ENCODE measurements at regions not wholly inside any gene's neighbourhood (a gene's known extent, or its start where the extent isn't known, plus 50 kb on each side); places are given as distances from the start of the nearest gene placed in this dataset.

DNA sequence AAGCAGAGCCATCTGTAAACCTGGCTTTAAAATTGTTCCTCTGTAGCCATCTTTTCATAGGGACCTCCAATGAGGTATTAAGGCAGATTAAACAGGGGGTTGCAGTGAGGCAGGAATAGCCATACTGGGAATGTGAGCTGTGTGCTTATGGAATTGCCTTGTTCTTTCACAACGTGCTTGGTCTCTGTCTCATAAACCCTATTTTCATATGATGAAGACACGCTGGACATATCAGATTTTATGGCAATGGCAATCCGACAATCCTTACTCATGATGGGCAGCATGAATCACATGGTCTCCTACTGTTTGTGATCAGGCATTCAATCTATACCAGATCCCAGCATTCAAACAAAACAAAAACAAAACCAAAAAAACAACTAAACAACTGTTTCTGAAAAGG is 418.9 kb upstream of the NRP1 start:
- Histone ChIP-seq H3K27ac (no peak overlapping the region), H3K9me3 (no peaks in the 10 kb centered on the region), H3K36me3 (no peaks in the 10 kb centered on the region), H3K4me3 (no peak overlapping the region), H3K4me1 (no peaks in the 10 kb centered on the region), H3K27me3 (no peaks in the 10 kb centered on the region)
- FAIRE-seq (no peak), DNase-seq (no peak), ATAC-seq (no peak)
- TF ChIP-seq, protein P1, sequence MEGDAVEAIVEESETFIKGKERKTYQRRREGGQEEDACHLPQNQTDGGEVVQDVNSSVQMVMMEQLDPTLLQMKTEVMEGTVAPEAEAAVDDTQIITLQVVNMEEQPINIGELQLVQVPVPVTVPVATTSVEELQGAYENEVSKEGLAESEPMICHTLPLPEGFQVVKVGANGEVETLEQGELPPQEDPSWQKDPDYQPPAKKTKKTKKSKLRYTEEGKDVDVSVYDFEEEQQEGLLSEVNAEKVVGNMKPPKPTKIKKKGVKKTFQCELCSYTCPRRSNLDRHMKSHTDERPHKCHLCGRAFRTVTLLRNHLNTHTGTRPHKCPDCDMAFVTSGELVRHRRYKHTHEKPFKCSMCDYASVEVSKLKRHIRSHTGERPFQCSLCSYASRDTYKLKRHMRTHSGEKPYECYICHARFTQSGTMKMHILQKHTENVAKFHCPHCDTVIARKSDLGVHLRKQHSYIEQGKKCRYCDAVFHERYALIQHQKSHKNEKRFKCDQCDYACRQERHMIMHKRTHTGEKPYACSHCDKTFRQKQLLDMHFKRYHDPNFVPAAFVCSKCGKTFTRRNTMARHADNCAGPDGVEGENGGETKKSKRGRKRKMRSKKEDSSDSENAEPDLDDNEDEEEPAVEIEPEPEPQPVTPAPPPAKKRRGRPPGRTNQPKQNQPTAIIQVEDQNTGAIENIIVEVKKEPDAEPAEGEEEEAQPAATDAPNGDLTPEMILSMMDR (IDR thresholded peaks at IDR 0.05): no peak
- WGBS, 2 donors: 84 to 91% methylated on average over 3 of the region's 3 CpGs
- intact Hi-C loops (cut with DNase I): no loop called here

DNA sequence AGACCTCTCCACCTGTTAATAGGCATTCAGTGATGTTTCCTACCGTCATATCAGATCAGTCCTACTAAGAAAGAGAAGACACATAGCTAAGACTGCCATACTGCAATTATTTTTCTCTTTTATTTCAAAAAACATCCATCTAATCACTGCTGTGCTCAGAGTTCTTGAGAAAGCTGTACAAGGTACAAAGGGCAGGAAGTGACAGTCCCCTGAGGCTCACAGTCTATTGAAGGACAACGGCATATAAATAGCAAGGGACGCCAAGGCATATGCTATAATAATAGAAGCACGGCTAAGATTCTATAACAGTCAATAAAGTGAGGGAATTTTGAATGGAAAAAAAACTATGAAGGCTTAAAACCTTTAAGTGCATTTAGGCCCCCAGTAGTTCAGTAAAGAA is 415.3 kb upstream of the NRP1 start:
- intact Hi-C loops (cut with DNase I): no loop called here
- Histone ChIP-seq H3K36me3 (no peaks in the 10 kb centered on the region), H3K27ac (no peak overlapping the region), H3K4me3 (no peak overlapping the region), H3K9me3 (no peaks in the 10 kb centered on the region), H3K27me3 (no peaks in the 10 kb centered on the region), H3K4me1 (no peaks in the 10 kb centered on the region)
- TF ChIP-seq, protein P1 (IDR thresholded peaks at IDR 0.05): no peak
- no peak for FAIRE-seq
- no peak for ATAC-seq
- 75 to 76% methylated on average over 4 of the region's 4 CpGs for WGBS, 2 donors
- no peak for DNase-seq

DNA sequence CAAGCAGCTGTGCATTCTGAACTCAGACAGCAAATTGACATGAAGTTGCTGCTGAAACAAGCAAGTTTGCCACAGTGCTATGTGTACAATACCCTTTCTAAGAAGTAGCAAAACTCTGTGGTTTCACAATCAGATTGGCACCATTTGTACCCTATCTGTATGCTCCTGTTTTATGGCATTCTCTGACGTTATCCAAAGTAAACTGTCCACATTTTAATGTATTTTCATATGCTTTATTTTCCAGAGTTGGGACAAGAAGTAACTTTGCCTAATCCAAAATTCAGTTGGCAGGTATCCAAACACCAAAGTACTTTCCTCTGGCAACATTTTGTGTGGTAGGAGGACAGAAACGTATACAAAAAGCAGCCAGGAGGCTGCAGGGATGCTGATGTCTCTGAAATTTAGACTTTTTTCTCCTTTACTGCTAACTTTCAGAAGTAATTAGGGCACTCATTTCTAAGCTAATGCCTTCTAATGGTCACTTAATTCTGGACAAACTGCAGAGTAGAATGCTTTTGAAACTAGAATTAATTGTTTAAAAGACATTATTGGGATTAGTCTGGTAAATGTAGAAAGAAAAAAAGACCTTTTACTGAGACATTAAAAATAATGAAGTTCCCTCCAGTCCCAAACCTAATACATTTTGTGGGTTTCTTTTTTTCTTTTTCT is 414.7 kb upstream of the NRP1 start:
- no peaks in the 10 kb centered on the region for H3K4me1 ChIP-seq
- no peaks in the 10 kb centered on the region for H3K36me3 ChIP-seq
- H3K9me3 ChIP-seq: no peaks in the 10 kb centered on the region
- intact Hi-C loops (cut with DNase I): no loop called here
- FAIRE-seq (no peak), ATAC-seq (no peak), DNase-seq (no peak)
- no peak overlapping the region for H3K27ac ChIP-seq
- 28 to 33% methylated on average over 2 of the region's 2 CpGs for WGBS, 2 donors
- H3K27me3 ChIP-seq: no peaks in the 10 kb centered on the region
- TF ChIP-seq, protein P1 (IDR thresholded peaks at IDR 0.05): no peak
- no peak overlapping the region for H3K4me3 ChIP-seq

DNA sequence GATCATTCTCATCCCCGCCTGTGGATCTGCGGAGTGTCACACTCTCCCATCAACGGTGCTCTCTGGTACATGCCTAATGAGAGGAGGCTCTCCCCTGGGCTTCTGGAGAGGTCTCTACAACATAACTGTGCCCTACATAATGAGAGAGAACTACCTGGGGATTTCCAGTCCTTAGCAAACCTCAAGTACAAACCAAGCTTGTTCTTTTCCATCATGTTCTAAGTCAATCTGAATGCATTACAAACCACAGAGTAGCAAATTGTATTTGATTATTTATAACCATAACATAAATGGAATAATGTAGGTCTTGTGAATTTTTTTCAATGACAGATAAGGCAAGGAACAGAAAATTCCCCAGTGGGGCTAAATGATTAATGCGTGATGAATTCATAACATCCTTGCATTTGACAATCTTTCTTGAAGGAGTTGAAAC is 412.4 kb upstream of the NRP1 start:
- H3K4me3 ChIP-seq: no peak overlapping the region
- no peaks in the 10 kb centered on the region for H3K27me3 ChIP-seq
- H3K9me3 ChIP-seq: no peaks in the 10 kb centered on the region
- WGBS, 2 donors: 94% methylated on average over 4 of the region's 4 CpGs
- no peaks in the 10 kb centered on the region for H3K4me1 ChIP-seq
- DNase-seq: no peak
- peak in 1 of 4 donors; percentile 26 for ATAC-seq
- H3K36me3 ChIP-seq: no peaks in the 10 kb centered on the region
- no peak overlapping the region for H3K27ac ChIP-seq
- TF ChIP-seq, protein P1 (IDR thresholded peaks at IDR 0.05): no peak
- FAIRE-seq: no peak
- intact Hi-C loops (cut with DNase I): no loop called here

DNA sequence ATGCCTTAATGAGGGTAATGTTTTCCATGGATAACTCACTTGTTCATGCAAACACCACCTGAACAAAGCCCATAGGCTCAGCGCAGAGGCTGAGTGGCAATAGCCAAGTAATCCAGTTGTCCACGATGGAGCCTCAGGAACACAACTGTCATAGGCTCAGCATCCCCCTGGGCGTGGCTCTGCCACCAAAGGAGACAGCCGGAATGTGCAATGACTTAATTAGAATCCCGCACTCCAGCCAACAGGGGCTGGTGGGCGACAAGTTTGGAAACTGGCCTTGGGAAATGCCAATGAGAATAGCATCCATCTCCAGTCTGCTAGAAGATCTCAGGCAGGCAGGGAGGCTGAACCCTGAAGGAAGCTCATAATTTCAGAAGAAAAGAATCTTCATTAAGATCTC is 411.7 kb upstream of the NRP1 start:
- DNase-seq: no peak
- Histone ChIP-seq H3K9me3 (no peaks in the 10 kb centered on the region), H3K36me3 (no peaks in the 10 kb centered on the region), H3K27ac (no peak overlapping the region), H3K4me1 (no peaks in the 10 kb centered on the region), H3K4me3 (no peak overlapping the region), H3K27me3 (no peaks in the 10 kb centered on the region)
- TF ChIP-seq, protein P1 (IDR thresholded peaks at IDR 0.05): no peak
- intact Hi-C loops (cut with DNase I): no loop called here
- no peak for FAIRE-seq
- ATAC-seq: no peak
- 89 to 93% methylated on average over 6 of the region's 6 CpGs for WGBS, 2 donors
